HUES64 (cell line): ENCODE measurements at regions not wholly inside any gene's neighbourhood (a gene's known extent, or its start where the extent isn't known, plus 50 kb on each side); places are given as distances from the start of the nearest gene placed in this dataset.

Experiments
- H3K27ac ChIP-seq: 2 replicates; pipeline ENCODE4 v1.7.0; 2013; ENCODE audit warnings: low read depth, low read length, inconsistent platforms
- H3K27me3 ChIP-seq: 2 replicates; pipeline ENCODE4 v1.6.1; 2013; ENCODE audit warnings: mild to moderate bottlenecking, low read length; ENCODE audit not compliant: insufficient read depth
- H3K36me3 ChIP-seq: 2 replicates; pipeline ENCODE4 v1.6.1; 2013; ENCODE audit warnings: mild to moderate bottlenecking, low read length; ENCODE audit not compliant: insufficient read depth
- H3K4me1 ChIP-seq: 2 replicates; pipeline ENCODE4 v1.6.1; 2013; ENCODE audit warnings: mild to moderate bottlenecking, low read length, moderate library complexity; ENCODE audit not compliant: insufficient read depth
- H3K4me3 ChIP-seq: 2 replicates; pipeline ENCODE4 v1.5.1; 2013; ENCODE audit warnings: mild to moderate bottlenecking, low read length, moderate library complexity
- H3K9ac ChIP-seq: 2 replicates; pipeline ENCODE4 v1.6.1; 2013; ENCODE audit warnings: mild to moderate bottlenecking, low read depth, low read length
- H3K9me3 ChIP-seq: 2 replicates; pipeline ENCODE4 v1.6.1; 2013; ENCODE audit warnings: low read depth, low read length; ENCODE audit not compliant: insufficient read depth
- WGBS: fragments of 150-250, 120-280 bp; methylation state at CpG from one replicate; pipeline ENCODE4 v1.1.7; 2013; ENCODE audit warnings: missing lambda C conversion rate; 5-methylcytosine and 5-hydroxymethylcytosine counted together

GRCh38 chr12:98232753-98233390, 282.5 kb upstream of the TMPO start:
- Histone ChIP-seq H3K4me1 (no peaks in the 10 kb centered on the region), H3K27ac (no peak overlapping the region), H3K36me3 (no peaks in the 10 kb centered on the region), H3K9ac (no peak overlapping the region), H3K27me3 (no peaks in the 10 kb centered on the region), H3K4me3 (no peak overlapping the region), H3K9me3 (no peaks in the 10 kb centered on the region)
- WGBS, result 90% methylated on average over 3 of the region's 3 CpGs

DNA sequence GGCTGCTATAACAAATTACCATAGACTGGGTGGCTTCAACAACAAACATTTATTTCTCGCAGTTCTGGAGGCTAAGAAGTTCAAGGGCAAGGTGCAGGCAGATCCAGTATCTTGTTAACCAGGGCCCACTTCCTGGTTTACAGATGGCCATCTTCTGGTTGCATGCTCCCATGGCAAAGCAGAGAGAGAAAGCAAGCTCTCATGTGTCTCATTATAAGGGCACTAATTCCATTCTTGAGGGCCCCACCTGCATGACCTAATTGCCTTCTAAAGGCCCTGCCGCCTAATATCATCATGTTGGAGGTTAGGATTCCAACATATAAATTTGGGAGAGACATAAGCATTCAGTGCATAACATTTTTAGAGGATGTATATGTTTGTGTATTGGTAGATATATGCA, 280.1 kb upstream of the TMPO start:
- Histone ChIP-seq H3K36me3 (no peaks in the 10 kb centered on the region), H3K9ac (no peak overlapping the region), H3K4me3 (no peak overlapping the region), H3K27me3 (no peaks in the 10 kb centered on the region), H3K27ac (no peak overlapping the region), H3K9me3 (no peaks in the 10 kb centered on the region), H3K4me1 (no peaks in the 10 kb centered on the region)
- WGBS, result 96% methylated on average over 2 of the region's 2 CpGs

DNA sequence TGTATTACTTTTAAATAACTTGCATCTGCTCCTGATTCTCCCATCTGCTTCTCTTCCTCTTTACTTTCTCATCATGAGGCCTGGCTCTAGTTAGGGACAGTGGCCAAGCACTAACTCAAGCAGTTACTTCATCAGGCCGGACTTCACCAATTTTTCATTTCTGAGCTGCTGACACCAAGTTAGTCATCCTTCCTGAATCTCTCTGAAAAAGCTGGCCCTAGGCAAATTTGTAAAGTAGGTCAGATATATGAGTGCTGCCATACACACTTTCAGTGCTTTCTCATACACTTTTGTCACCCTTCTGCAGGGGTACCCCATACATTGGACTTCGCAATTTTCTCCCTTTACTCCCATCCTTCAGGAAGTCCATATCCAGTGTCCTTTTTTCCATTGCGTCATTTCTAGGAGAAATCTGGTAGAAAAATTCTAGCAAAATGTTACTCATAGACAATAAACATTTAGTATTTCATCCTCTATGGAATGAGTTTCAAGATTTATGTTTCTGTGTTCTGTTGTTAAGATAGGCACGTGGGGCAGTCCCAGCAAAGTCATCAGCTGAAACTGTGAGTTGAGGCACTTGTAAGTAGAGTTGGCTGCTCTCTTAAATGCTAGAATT, 276.8 kb upstream of the TMPO start:
- Histone ChIP-seq H3K9ac (no peak overlapping the region), H3K4me3 (no peak overlapping the region), H3K9me3 (no peaks in the 10 kb centered on the region), H3K27ac (no peak overlapping the region), H3K27me3 (no peaks in the 10 kb centered on the region), H3K36me3 (no peaks in the 10 kb centered on the region), H3K4me1 (no peaks in the 10 kb centered on the region)
- WGBS, result 89% methylated on average over 3 of the region's 4 CpGs

DNA sequence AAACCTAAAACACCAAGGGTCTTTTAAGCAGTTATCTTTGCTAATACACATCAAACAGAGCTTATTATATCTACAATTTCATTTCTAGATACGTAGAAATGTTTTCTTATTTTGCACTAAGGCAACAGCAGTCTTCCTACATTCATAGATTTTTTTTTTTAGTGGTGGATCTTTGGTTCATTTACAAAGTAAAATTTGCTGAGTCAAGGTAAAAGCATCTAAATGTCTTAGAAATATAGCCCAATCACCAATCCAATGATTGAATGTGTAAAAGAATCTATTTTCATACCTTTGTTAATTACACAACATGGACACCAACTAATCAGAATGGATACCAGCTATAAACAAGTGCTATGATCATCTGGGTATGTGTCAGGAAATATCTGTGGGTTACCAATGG, 272.2 kb upstream of the TMPO start:
- Histone ChIP-seq H3K36me3 (no peaks in the 10 kb centered on the region), H3K4me1 (no peaks in the 10 kb centered on the region), H3K9ac (no peak overlapping the region), H3K4me3 (no peak overlapping the region), H3K27ac (no peak overlapping the region), H3K27me3 (no peaks in the 10 kb centered on the region), H3K9me3 (no peaks in the 10 kb centered on the region)
- 100% methylated on average over 1 of the region's 1 CpG for WGBS

GRCh38 chr12:98244136-98244535, 271.3 kb upstream of the TMPO start:
- no peak overlapping the region for H3K27ac ChIP-seq
- no peaks in the 10 kb centered on the region for H3K36me3 ChIP-seq
- H3K4me1 ChIP-seq, result no peaks in the 10 kb centered on the region
- no peaks in the 10 kb centered on the region for H3K27me3 ChIP-seq
- H3K9ac ChIP-seq, result no peak overlapping the region
- no peaks in the 10 kb centered on the region for H3K9me3 ChIP-seq
- H3K4me3 ChIP-seq, result no peak overlapping the region
- WGBS, result 100% methylated on average over 1 of the region's 2 CpGs

DNA sequence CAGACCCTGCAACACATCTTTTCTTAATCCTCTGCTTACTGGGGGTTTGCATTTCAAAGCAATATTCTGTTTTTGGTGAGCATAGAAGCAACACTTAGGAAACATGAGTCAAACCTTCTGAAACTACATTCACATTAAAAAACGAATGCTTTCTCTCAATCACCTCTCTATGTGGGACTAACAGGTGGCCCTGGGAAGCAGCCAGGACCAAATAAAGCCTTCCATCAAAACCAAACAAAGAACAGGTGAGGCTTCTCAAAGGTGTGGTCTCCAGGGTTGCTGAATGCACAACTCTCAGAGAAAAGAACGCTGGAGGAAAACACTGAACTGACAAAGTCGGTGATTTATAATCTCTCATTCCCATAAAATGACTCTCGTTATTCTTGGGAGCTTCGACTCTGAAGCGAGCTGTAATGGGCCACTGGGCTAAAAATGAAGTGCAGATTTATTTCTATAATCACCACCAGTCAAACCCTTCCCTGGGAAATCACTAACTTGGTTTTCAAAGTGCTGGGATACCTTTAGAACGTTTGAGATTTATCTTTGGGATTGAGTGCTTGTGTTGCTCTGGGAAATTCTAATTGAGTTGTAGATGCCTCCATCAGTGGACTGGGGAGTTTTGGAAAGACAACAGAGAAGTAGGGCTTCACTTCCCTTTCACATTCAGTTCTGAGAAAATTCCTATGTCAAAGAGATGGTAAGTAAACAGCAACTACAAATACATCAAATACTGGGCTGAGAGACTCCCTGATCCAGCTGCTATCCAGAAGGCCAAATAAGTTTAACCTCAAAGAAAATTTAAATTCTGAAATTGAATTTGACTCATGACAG, 262.0 kb upstream of the TMPO start:
- Histone ChIP-seq H3K27ac (no peak overlapping the region), H3K9me3 (no peaks in the 10 kb centered on the region), H3K27me3 (no peaks in the 10 kb centered on the region), H3K4me3 (no peak overlapping the region), H3K9ac (no peak overlapping the region), H3K36me3 (no peaks in the 10 kb centered on the region), H3K4me1 (peaks cover 21% of the 10 kb centered on the region)
- 82% methylated on average over 7 of the region's 7 CpGs for WGBS

- no peaks in the 10 kb centered on the region for H3K27me3 ChIP-seq
- H3K4me3 ChIP-seq, result no peak overlapping the region
- peaks cover 21% of the 10 kb centered on the region for H3K4me1 ChIP-seq
These were observed 258.6 kb upstream of the TMPO start for GRCh38 chr12:98256830-98257229.

DNA sequence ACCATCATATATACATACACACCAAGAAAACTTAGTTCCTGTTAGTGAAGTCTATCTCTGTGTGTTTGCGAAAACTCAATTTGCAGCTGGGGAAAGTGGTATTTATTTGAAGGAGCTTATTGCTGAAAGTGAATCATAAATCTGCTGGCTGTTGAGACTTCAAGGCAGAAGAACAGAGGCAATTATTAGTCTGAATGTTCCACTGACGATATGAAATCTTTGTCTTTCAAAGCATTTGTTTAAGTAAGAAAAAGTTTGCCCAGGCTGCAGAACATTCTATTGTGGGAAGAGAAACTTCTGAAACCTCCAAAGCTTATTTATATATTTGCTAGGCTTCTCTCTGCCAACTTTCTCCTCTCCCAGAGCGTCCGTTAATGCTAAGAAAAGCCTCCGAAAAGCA, 255.7 kb upstream of the TMPO start:
- Histone ChIP-seq H3K4me3 (no peak overlapping the region), H3K27me3 (no peaks in the 10 kb centered on the region), H3K36me3 (no peaks in the 10 kb centered on the region), H3K4me1 (peaks cover 11% of the 10 kb centered on the region), H3K9ac (no peak overlapping the region), H3K27ac (no peak overlapping the region), H3K9me3 (no peaks in the 10 kb centered on the region)
- 98% methylated on average over 4 of the region's 5 CpGs for WGBS

More at GRCh38 chr12:98256830-98257229, 258.6 kb upstream of the TMPO start:
- Histone ChIP-seq H3K9me3 (no peaks in the 10 kb centered on the region), H3K27ac (no peak overlapping the region), H3K36me3 (no peaks in the 10 kb centered on the region), H3K9ac (no peak overlapping the region)
- WGBS, result 100% methylated on average over 1 of the region's 1 CpG

DNA sequence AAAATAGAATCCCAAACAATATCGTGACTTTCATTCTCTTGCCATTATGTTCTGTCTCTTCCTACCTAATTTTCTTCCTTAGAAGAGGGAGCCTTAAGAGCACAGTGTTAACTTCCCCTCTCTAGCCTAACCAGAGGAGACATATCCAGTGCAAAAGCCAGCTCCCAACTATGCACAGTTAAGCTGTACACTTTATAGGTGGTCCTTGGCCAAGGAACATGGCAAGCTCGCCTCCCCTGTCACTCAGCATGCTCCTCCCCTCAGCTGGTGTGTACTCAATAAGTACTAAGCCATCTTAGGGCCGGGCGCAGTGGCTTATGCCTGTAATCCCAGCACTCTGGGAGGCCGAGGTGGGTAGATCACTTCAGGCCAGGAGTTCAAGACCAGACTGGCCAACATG, 255.1 kb upstream of the TMPO start:
- no peaks in the 10 kb centered on the region for H3K27me3 ChIP-seq
- H3K9ac ChIP-seq, result no peak overlapping the region

GRCh38 chr12:98262902-98263301, 252.5 kb upstream of the TMPO start:
- Histone ChIP-seq H3K4me3 (no peak overlapping the region), H3K27ac (no peak overlapping the region), H3K27me3 (no peaks in the 10 kb centered on the region), H3K4me1 (peaks cover 8% of the 10 kb centered on the region), H3K36me3 (no peaks in the 10 kb centered on the region), H3K9me3 (no peaks in the 10 kb centered on the region; the same call in 1 of the 2 replicates), H3K9ac (no peak overlapping the region)
- 82% methylated on average over 6 of the region's 6 CpGs for WGBS

More for the DNA sequence above, 255.1 kb upstream of the TMPO start:
- Histone ChIP-seq H3K4me1 (peaks cover 8% of the 10 kb centered on the region), H3K36me3 (no peaks in the 10 kb centered on the region), H3K27ac (no peak overlapping the region), H3K4me3 (no peak overlapping the region), H3K9me3 (no peaks in the 10 kb centered on the region)
- WGBS, result 92% methylated on average over 5 of the region's 5 CpGs

DNA sequence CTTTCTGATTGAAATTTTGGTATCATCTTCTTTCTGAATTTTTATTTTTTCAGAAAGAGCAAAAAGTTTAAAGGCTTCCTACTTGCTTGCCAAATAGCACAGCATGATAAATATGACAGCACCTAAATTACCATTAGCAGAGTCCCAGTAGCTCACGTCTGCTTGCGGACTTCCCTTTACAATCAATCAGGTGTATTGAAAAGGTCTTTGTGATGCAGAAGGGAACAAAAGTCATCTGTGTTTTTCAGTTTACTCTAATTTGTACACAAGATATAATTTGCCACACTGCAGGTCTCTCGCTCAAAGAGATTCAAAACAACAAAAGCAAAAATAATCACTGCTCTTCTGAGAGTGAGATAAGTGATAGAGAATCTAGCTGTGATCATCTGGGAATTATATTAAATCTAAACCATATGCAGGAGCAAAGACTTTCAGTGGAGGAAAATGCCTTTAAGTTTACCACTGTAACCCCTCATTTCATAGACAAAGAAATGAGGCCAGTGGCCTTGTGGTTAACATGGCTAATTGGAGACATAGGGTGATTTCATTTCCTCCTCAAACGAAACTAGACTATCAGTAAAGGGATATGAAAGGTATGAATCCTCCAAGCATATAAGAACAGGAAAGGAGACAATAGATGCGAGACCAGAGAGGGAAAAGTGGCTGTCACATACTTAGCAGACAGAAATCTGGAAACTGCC, 240.8 kb upstream of the TMPO start:
- H3K4me1 ChIP-seq, result no peaks in the 10 kb centered on the region
- H3K9me3 ChIP-seq, result no peaks in the 10 kb centered on the region
- no peaks in the 10 kb centered on the region for H3K27me3 ChIP-seq
- H3K27ac ChIP-seq, result no peak overlapping the region
- H3K9ac ChIP-seq, result no peak overlapping the region
- WGBS, result 95% methylated on average over 3 of the region's 5 CpGs
- H3K36me3 ChIP-seq, result no peaks in the 10 kb centered on the region
- no peak overlapping the region for H3K4me3 ChIP-seq
